IMR-90 (cell line): ENCODE measurements at regions not wholly inside any gene's neighbourhood (a gene's known extent, or its start where the extent isn't known, plus 50 kb on each side); places are given as distances from the start of the nearest gene placed in this dataset.

Experiments
- ATAC-seq: fragments of 200-7000 bp; cut with Tn5 transposase; 2 replicates; pipeline ENCODE4 v1.9.1; 2020; ENCODE audit warnings: low read depth, mild to moderate bottlenecking, moderate library complexity
- BruUV-seq: library from RNA; stranded (reverse); fragments of 400-500 nt; replicated peaks from 2 replicates; lab custom pipeline; 2021; lab: Mats Ljungman, UMichigan
- CTCF ChIA-PET: fragments of 300-600 bp; formaldehyde crosslinking; extraction: SDS; loops from one replicate; lab custom pipeline; 2021; ENCODE audit warnings: antibody characterized with exemption; lab: Yijun Ruan, JAX
- POLR2A ChIA-PET: fragments of 300-600 bp; sonication (Branson Sonifier 250); formaldehyde crosslinking; loops from one replicate; lab custom pipeline; 2022; ENCODE audit warnings: antibody characterized with exemption; ENCODE audit not compliant: unreplicated experiment; lab: Charles Lee
- DNase-seq: peaks from one replicate; pipeline ENCODE4 v3.0.0; 2013
- H2AFZ ChIP-seq: replicated peaks from 2 replicates; pipeline ENCODE3; 2013; ENCODE audit warnings: low read length, mild to moderate bottlenecking; ENCODE audit not compliant: poor library complexity
- H2AK5ac ChIP-seq: 2 replicates; pipeline ENCODE4 v1.6.1; 2013; ENCODE audit warnings: low read depth, low read length, inconsistent platforms
- H2AK9ac ChIP-seq: replicated peaks from 2 replicates; pipeline ENCODE3; 2013; ENCODE audit warnings: mild to moderate bottlenecking, low read depth, low read length, moderate library complexity; ENCODE audit not compliant: poor library complexity
- H2BK120ac ChIP-seq: 2 replicates; pipeline ENCODE4 v1.6.1; 2013; ENCODE audit warnings: low read depth, low read length, inconsistent platforms
- H2BK15ac ChIP-seq: 3 replicates; pipeline ENCODE4 v1.6.1; 2013; ENCODE audit warnings: low read depth, low read length, inconsistent platforms
- H2BK20ac ChIP-seq: 2 replicates; pipeline ENCODE4 v1.6.1; 2013; ENCODE audit warnings: low read depth, mild to moderate bottlenecking, inconsistent platforms, low read length, moderate library complexity
- H2BK5ac ChIP-seq: 2 replicates; pipeline ENCODE4 v1.6.1; 2013; ENCODE audit warnings: mild to moderate bottlenecking, low read depth, low read length, inconsistent platforms; ENCODE audit not compliant: poor library complexity, severe bottlenecking
- H3K14ac ChIP-seq: replicated peaks from 2 replicates; pipeline ENCODE4 v1.6.1; 2013; ENCODE audit warnings: low read depth, low read length, inconsistent platforms
- H3K18ac ChIP-seq: 2 replicates; pipeline ENCODE4 v1.6.1; 2013; ENCODE audit warnings: low read depth, low read length, control low read depth
- H3K23ac ChIP-seq: 2 replicates; pipeline ENCODE4 v1.6.1; 2013; ENCODE audit warnings: low read depth, low read length, inconsistent platforms
- H3K27ac ChIP-seq: 2 replicates; pipeline ENCODE4 v1.5.1; 2013; ENCODE audit warnings: mild to moderate bottlenecking, control low read depth, low read length; ENCODE audit not compliant: insufficient read depth
- H3K27me3 ChIP-seq: 2 replicates; pipeline ENCODE4 v1.6.1; 2013; ENCODE audit warnings: low read length; ENCODE audit not compliant: control insufficient read depth, insufficient read depth
- H3K36me3 ChIP-seq: 2 replicates; pipeline ENCODE4 v1.6.1; 2013; ENCODE audit warnings: low read length, mixed read lengths; ENCODE audit not compliant: control insufficient read depth, insufficient read depth
- H3K4ac ChIP-seq: 2 replicates; pipeline ENCODE4 v1.6.1; 2013; ENCODE audit warnings: low read depth, low read length, inconsistent platforms
- H3K4me1 ChIP-seq: 2 replicates; pipeline ENCODE4 v1.6.1; 2013; ENCODE audit warnings: low read length, mixed read lengths; ENCODE audit not compliant: control insufficient read depth, insufficient read depth
- H3K4me2 ChIP-seq: 2 replicates; pipeline ENCODE4 v1.6.1; 2013; ENCODE audit warnings: low read depth, mild to moderate bottlenecking, control low read depth, low read length, moderate library complexity
- H3K4me3 ChIP-seq: 2 replicates; pipeline ENCODE4 v1.5.1; 2013; ENCODE audit warnings: low read depth, mild to moderate bottlenecking, control low read depth, low read length, moderate library complexity; ENCODE audit not compliant: insufficient read depth
- H3K56ac ChIP-seq: 2 replicates; pipeline ENCODE4 v1.6.1; 2013; ENCODE audit warnings: low read length, inconsistent platforms; ENCODE audit not compliant: insufficient read depth; ENCODE audit errors: extremely low read depth
- H3K79me1 ChIP-seq, 2 experiments: 2 replicates each; pipeline ENCODE4 v1.6.1; 2013; ENCODE audit warnings: low read length in 2 of 2, inconsistent platforms in 1 of 2, low read depth in 1 of 2
- H3K9ac ChIP-seq: 2 replicates; pipeline ENCODE4 v1.6.1; 2013; ENCODE audit warnings: low read depth, low read length, control low read depth
- H3K9me1 ChIP-seq: 2 replicates; pipeline ENCODE4 v1.6.1; 2013; ENCODE audit warnings: low read length, inconsistent platforms; ENCODE audit not compliant: insufficient read depth
- H3K9me3 ChIP-seq: 2 replicates; pipeline ENCODE4 v1.6.1; 2013; ENCODE audit warnings: low read length; ENCODE audit not compliant: control insufficient read depth, insufficient read depth
- H4K20me1 ChIP-seq: 2 replicates; pipeline ENCODE4 v1.6.1; 2013; ENCODE audit warnings: low read length, inconsistent platforms; ENCODE audit not compliant: insufficient read depth
- H4K5ac ChIP-seq: 2 replicates; pipeline ENCODE4 v1.6.1; 2013; ENCODE audit warnings: mild to moderate bottlenecking, low read depth, low read length, control low read depth
- H4K8ac ChIP-seq, 2 experiments: 2 replicates each; pipeline ENCODE4 v1.6.1; 2013; ENCODE audit warnings: low read depth in 2 of 2, low read length in 2 of 2, control low read depth in 1 of 2, inconsistent platforms in 1 of 2
- H4K91ac ChIP-seq: 2 replicates; pipeline ENCODE4 v1.6.1; 2013; ENCODE audit warnings: low read depth, low read length, inconsistent platforms; ENCODE audit not compliant: insufficient read depth
- BHLHE40 ChIP-seq: fragments of 150-350 bp; IDR thresholded peaks from 2 replicates; pipeline ENCODE4 v1.6.1; 2016; ENCODE audit warnings: mild to moderate bottlenecking, low read depth, low read length
- CHD1 ChIP-seq: IDR thresholded peaks from 2 replicates; pipeline ENCODE4 v1.6.1; 2012; ENCODE audit warnings: low read depth, low read length, improper control_type of control experiment
- ELK1 ChIP-seq: fragments of 150-350 bp; IDR thresholded peaks from 2 replicates; pipeline ENCODE4 v1.6.1; 2016; ENCODE audit warnings: low read depth, mild to moderate bottlenecking, low read length, moderate library complexity, borderline replicate concordance
- MAFK ChIP-seq: IDR thresholded peaks from 2 replicates; pipeline ENCODE4 v1.6.1; 2012; ENCODE audit warnings: low read depth, low read length, improper control_type of control experiment
- RCOR1 ChIP-seq: IDR thresholded peaks from 2 replicates; pipeline ENCODE4 v1.6.1; 2012; ENCODE audit warnings: mild to moderate bottlenecking, low read length, improper control_type of control experiment; ENCODE audit not compliant: insufficient replicate concordance
- WGBS, 2 experiments: methylation state at CpG; one replicate each; pipeline versions ENCODE4 v1.1.5 to v1.1.7; 2013; ENCODE audit warnings: missing lambda C conversion rate in 2 of 2; ENCODE audit not compliant: insufficient read length in 1 of 2; ENCODE audit errors: extremely low coverage in 2 of 2; 5-methylcytosine and 5-hydroxymethylcytosine counted together
- dilution Hi-C: fragments of 300-500 bp; cut with HindIII; formaldehyde crosslinking; loops from one replicate; pipeline ENCODE4 v1.14.3; 2018; ENCODE audit warnings: low sequenced_read_pairs; ENCODE audit not compliant: unreplicated experiment
- in situ Hi-C: fragments of 300-500 bp; cut with MboI; formaldehyde crosslinking; loops from 3 replicates; pipeline ENCODE4 v1.14.3; 2019; ENCODE audit warnings: low sequenced_read_pairs, inconsistent platforms, mixed read lengths
- intact Hi-C: fragments of 100-400 bp; cut with micrococcal nuclease; formaldehyde crosslinking; loops from 2 replicates; pipeline ENCODE4 v1.10.0; 2022

- intact Hi-C loops = no loop called here
- DNase-seq (no peak), ATAC-seq (no peak)
- BruUV-seq = no TSS peak
- Histone ChIP-seq H2BK20ac (no peak overlapping the region), H3K27ac (no peak overlapping the region), H3K14ac (no peak overlapping the region), H3K79me1 (no peaks in the 10 kb centered on the region), H3K9me1 (no peaks in the 10 kb centered on the region), H4K5ac (no peak overlapping the region), H2AFZ (no peak overlapping the region), H2AK9ac (no peak overlapping the region), H2BK120ac (no peak overlapping the region), H3K4me2 (no peak overlapping the region), H3K56ac (no peak overlapping the region), H2BK5ac (no peak overlapping the region), H3K36me3 (no peaks in the 10 kb centered on the region), H3K23ac (no peak overlapping the region), H4K91ac (no peak overlapping the region), H3K4me1 (no peaks in the 10 kb centered on the region), H3K9me3 (peaks cover 20% of the 10 kb centered on the region), H4K20me1 (no peaks in the 10 kb centered on the region), H3K4ac (no peak overlapping the region), H3K9ac (no peak overlapping the region), H2AK5ac (no peak overlapping the region), H4K8ac (no peak overlapping the region), H3K18ac (no peak overlapping the region), H2BK15ac (no peak overlapping the region), H3K4me3 (no peak overlapping the region), H3K27me3 (no peaks in the 10 kb centered on the region)
- dilution Hi-C loops = no loop called here
- in situ Hi-C loops = no loop called here
- no CpG with 5 or more reads among the region's 5 CpGs for WGBS, 2 experiments
- ChIA-PET POLR2A (no interaction called here), CTCF (interaction anchor here (0.6 kb wide), 1 partner anchor 308 kb away, joined by 3 read pairs; no protein-coding TSS in a partner anchor)
- no peak for TF ChIP-seq MAFK
- TF ChIP-seq RCOR1 = no peak
- TF ChIP-seq BHLHE40 = no peak
- TF ChIP-seq ELK1 = no peak
- TF ChIP-seq CHD1 = no peak
Observed at GRCh38 chr2:833180-833579, 117.5 kb upstream of the SNTG2 start.
